ENCODE measurements at regions not wholly inside any gene's neighbourhood (a gene's known extent, or its start where the extent isn't known, plus 50 kb on each side); places are given as distances from the start of the nearest gene placed in this dataset.

GRCh38 chr9:103649086-103649485 is 445.0 kb upstream of the SMC2 start:
- DNase-seq: no peak

GRCh38 chr9:103658156-103658555 is 436.0 kb upstream of the SMC2 start:
- DNase-seq: no peak

GRCh38 chr9:103660830-103661229 is 433.3 kb upstream of the SMC2 start:
- no peak for DNase-seq

- no peak for DNase-seq
Observed at GRCh38 chr9:103661663-103662062, 432.4 kb upstream of the SMC2 start.

GRCh38 chr9:103669296-103669695 is 424.8 kb upstream of the SMC2 start:
- no peak for DNase-seq

DNA sequence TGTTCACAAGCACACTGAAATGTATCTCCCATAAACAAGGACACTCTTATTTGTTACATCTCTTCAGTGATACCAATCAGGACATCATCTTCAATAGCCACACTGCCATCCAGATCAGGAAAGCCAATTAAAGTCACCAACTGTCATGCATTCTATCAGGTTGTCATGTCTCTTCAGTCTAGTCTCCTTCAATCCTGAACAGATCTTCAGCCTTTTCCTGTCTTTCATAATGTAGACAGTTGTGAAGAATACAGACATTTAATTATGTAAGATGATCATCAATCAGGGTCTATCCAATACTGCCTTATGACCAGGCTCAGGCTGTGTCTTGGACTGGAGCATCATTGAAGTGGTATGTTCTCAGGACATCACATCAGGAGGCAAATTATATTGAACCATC is 419.8 kb upstream of the SMC2 start:
- DNase-seq: no peak

- no peak for DNase-seq
Observed at GRCh38 chr9:103680581-103680980, 413.5 kb upstream of the SMC2 start.

- no peak for DNase-seq
Observed at GRCh38 chr9:103681435-103681834, 412.7 kb upstream of the SMC2 start.

GRCh38 chr9:103700195-103700962 is 393.7 kb upstream of the SMC2 start:
- no peak for DNase-seq

DNA sequence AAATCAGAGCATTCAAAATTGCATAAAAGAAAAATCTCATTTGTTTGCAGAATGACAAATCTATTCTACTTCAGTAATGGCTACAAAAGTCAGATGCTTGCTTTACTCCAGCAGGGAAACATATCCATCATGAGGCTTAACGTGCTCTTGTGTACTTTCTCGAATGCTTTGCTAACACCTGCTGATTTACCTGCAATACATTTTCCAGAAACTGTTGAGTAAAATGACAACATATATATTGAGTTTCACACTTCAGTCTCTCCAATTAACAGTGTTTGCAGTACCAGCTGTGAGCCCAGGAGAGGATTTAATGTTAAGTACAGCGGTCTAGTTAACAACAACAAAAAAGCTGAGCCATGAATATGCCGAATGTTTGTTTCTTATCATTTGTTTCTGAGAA is 391.5 kb upstream of the SMC2 start:
- no peak for DNase-seq

DNA sequence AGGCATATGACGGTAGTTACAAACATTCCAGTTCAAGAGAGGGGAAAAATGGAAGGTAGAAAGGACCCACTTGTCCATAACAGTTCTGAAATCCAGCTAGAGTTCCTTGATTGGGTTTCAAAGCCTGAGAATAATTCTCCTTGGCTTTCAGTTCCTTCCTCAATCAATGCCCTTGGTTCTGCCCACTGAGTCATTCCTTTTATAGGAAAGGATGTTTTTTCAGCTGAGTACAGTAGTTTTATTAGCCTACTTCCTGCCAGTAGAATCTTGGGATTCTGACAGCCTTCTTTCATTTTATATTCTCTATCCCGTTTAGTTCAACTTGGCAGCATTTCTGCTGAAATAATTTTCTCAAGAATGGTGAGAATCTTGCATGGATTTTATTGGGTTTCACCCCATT is 386.9 kb upstream of the SMC2 start:
- DNase-seq: no peak

DNA sequence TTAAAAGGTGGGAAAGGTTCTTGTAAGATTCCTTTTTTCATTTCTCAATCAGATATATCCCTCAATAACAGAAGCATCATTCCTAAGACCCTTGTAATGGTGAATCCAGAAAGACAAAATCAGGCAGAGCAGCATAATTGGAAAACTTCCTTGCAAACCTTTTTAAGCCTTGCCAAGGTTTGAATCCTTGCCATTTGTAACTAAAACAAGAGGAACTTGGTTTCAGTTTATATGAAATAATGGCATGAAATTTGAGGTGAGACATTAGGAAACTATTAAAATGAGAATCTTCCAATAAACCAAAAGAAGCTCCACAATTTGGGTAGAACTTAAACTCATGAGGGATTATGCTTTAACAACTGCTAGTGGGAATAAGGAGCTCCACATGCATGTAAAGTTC is 384.7 kb upstream of the SMC2 start:
- DNase-seq: no peak

- DNase-seq: no peak
Observed at GRCh38 chr9:103713631-103714030, 380.5 kb upstream of the SMC2 start.

GRCh38 chr9:103714992-103715391 is 379.1 kb upstream of the SMC2 start:
- DNase-seq: no peak

GRCh38 chr9:103721056-103721455 is 373.1 kb upstream of the SMC2 start:
- DNase-seq: no peak

DNA sequence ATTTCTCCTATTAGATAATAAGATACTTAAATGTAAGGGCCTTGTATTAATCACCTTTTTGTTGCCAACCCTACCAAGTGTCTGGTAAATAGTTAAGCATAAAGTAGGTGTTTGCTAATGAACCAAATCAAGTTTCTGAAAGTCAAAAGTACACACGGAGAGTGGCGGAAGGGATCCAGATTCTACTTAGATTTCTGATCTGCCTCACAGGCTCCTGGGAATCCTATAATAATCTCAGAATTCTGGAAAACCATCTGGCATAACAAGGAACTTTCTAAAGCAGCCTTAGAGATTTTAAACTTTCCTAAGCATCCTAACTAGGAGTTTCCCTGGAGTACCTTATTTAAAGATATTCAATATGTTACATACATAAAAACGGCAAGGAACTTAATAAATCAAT is 363.2 kb upstream of the SMC2 start:
- DNase-seq: no peak

- no peak for DNase-seq
Observed at GRCh38 chr9:103731541-103731940, 362.6 kb upstream of the SMC2 start.

DNA sequence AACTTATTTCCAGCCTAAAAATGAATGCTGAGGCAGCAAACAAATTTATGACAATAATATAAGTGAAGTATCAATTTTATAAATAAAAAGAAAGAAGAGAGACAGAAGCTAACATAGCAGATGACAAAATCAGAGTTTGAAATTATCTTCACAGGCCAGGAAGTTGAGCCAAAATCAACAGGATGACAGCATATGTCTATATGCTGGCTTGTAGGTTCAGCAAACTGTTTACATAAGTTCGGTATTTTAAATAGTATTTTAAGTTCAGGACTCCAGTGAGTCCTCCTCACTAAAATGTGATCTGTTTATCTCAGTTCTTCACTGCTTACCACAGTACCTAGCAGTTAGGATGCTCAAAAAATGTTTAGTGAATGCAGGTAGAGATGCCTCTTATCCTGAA is 359.6 kb upstream of the SMC2 start:
- DNase-seq: no peak

DNA sequence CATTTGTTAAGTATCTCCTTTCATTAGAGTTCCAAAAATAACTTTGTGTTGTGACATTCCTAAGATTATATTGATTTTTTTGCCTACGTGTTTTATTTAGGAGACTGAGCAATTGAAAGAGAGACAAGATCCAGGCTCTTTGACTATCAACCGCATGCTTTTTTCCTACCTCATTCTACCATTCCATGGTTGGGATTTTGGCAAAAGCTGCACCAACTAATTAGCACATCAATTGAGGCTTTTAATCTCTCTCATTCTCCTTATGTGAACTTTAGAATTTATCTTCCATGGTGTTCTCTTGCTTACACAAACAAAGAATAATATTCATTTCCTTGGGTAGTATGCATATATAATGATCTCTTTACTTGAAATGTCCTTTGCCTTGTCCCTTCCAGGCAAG is 338.7 kb upstream of the SMC2 start:
- no peak for DNase-seq

- no peak for DNase-seq
Observed at GRCh38 chr9:103755986-103756385, 338.1 kb upstream of the SMC2 start.

DNA sequence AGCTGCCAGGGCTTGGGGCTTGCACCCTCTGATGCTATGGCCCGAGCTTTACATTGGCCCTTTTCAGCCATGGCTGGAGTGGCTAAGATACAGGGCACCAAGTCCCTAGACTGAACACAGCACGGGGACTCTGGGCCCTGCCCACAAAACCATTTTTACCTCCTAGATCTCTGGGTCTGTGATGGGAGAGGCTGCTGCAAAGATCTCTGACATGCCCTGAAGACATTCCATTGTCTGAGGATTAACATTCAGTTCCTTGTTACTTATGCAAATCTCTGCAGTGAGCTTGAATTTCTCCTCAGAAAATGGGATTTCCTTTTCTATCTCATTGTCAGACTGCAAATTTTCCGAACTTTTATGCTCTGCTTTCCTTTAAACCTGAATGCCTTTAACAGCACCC is 337.0 kb upstream of the SMC2 start:
- no peak for DNase-seq

DNA sequence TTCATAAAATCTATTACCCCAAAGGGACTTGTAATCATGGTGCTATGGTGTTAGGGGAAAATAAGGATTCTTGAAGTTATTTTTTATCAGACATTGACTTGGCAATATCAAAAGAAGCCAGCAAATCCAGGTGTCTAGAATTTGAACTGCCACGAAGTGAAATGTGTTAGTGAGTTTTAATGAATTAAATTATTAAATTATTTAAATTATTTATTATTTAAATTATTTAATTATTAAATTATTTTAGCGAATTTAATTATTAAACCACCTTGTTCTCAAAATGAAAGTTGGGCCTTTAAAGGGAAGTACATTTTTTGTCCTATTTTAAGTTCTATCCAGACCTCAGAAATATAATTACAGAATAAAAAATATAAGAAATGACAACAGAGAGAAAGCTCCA is 332.6 kb upstream of the SMC2 start:
- no peak for DNase-seq

- no peak for DNase-seq
Observed at GRCh38 chr9:103789686-103790085, 304.4 kb upstream of the SMC2 start.

- no peak for DNase-seq
Observed at GRCh38 chr9:103798620-103799019, 295.5 kb upstream of the SMC2 start.

DNA sequence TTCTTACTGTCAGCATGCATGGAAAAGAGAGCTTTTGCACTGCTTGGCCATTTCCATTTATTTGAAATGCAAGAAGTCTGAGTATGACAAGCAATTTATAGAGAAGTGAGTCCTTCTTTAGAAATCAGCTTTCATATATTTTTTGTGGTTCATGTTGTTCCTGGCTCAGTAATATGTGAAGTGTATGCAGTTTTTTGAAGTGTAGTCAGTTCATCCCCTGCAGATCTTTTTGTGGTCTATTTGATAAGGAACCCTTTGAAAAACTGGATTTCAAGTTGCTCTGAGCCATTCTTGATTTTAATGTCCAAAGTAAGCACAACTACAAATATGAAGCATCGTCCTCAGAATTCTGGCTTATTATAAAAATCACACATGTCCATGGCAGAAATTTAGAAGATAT is 294.1 kb upstream of the SMC2 start:
- no peak for DNase-seq

Measured in T1000 (cell line).